ENCODE measurements at regions not wholly inside any gene's neighbourhood (a gene's known extent, or its start where the extent isn't known, plus 50 kb on each side); places are given as distances from the start of the nearest gene placed in this dataset.
"Not testable (repeated sequence)": the region's sequence is repeated elsewhere in the genome, so short reads cannot be mapped to it uniquely, and the experiment has no call there.

GRCh38 chr19:5275668-5276067 lies 64.9 kb downstream of the PTPRS start:
- not testable (repeated sequence) for TF ChIP-seq CTCF (IDR thresholded peaks at IDR 0.05; ENCODE audit: insufficient read depth, low read depth, low read length); EZH2 (IDR thresholded peaks at IDR 0.05; ENCODE audit: insufficient read depth, low read length)

Measured in astrocyte (in vitro differentiated cells and primary cell).